C4-2B (cell line): ENCODE measurements at regions not wholly inside any gene's neighbourhood (a gene's known extent, or its start where the extent isn't known, plus 50 kb on each side); places are given as distances from the start of the nearest gene placed in this dataset.

Source experiments
- H3K27ac ChIP-seq: fragments of 450-650 bp; 2 replicates; pipeline ENCODE4 v1.5.1; 2017
- ZFX ChIP-seq: fragments of 450-650 bp; IDR thresholded peaks from 2 replicates; pipeline ENCODE4 v1.6.1; 2017
- TF ChIP-seq, protein P1 (sequence below): fragments of 450-650 bp; conservative IDR thresholded peaks from 2 replicates; pipeline ENCODE4 v1.5.1; 2017; ENCODE audit warnings: mild to moderate bottlenecking

DNA sequence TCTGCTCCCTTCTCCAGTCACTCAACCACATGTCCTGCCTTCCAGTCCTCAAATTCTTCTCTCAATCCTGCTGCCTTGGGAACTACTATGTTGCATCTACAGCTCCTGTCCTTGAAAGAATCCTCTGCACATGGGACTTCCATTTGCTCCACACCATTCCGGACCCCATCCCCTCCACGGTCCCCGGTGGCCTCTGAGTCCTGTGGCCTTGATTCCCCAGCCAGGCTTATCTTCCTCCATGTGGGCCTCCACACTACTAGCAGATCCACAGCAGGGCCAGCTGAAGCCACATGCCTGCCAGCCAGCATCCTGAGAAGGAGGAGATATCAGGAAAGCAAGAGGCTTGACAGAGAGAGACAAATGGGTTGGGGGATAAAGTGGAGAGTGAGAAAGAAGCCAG lies 1323.8 kb downstream of the UQCRFS1 start:
- TF ChIP-seq ZFX, result no peak
- TF ChIP-seq, protein P1, sequence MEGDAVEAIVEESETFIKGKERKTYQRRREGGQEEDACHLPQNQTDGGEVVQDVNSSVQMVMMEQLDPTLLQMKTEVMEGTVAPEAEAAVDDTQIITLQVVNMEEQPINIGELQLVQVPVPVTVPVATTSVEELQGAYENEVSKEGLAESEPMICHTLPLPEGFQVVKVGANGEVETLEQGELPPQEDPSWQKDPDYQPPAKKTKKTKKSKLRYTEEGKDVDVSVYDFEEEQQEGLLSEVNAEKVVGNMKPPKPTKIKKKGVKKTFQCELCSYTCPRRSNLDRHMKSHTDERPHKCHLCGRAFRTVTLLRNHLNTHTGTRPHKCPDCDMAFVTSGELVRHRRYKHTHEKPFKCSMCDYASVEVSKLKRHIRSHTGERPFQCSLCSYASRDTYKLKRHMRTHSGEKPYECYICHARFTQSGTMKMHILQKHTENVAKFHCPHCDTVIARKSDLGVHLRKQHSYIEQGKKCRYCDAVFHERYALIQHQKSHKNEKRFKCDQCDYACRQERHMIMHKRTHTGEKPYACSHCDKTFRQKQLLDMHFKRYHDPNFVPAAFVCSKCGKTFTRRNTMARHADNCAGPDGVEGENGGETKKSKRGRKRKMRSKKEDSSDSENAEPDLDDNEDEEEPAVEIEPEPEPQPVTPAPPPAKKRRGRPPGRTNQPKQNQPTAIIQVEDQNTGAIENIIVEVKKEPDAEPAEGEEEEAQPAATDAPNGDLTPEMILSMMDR, result no peak

DNA sequence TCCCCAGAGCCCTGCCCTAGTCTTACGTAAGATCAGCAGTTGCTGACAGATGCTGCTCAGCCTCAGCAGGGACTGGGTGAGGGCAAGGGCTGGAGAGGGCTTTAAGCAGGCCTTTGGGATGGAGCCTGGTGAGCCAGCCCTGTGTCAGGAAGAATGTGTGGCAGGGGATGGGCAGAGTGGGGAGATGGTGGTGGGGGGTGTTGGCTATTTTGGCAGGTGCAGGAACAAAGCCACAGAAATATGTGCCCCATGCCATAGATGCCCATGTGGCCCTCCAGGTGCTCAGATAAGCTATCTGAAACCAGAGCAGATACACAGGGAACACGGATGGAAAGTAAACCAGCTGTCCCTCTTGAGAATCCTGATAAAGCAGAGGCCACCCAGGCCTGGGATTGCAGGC lies 1325.0 kb downstream of the UQCRFS1 start:
- H3K27ac ChIP-seq, result no peak overlapping the region
- TF ChIP-seq, protein P1, result no peak
- no peak for TF ChIP-seq ZFX

More for the DNA sequence above, 1323.8 kb downstream of the UQCRFS1 start:
- no peak overlapping the region for H3K27ac ChIP-seq

GRCh38 chr19:27885359-27885758 lies 1327.6 kb downstream of the UQCRFS1 start:
- TF ChIP-seq, protein P1, result no peak
- TF ChIP-seq ZFX, result no peak
- no peak overlapping the region for H3K27ac ChIP-seq

GRCh38 chr19:27884376-27884775 lies 1328.6 kb downstream of the UQCRFS1 start:
- no peak for TF ChIP-seq ZFX
- TF ChIP-seq, protein P1, result no peak
- H3K27ac ChIP-seq, result no peak overlapping the region

DNA sequence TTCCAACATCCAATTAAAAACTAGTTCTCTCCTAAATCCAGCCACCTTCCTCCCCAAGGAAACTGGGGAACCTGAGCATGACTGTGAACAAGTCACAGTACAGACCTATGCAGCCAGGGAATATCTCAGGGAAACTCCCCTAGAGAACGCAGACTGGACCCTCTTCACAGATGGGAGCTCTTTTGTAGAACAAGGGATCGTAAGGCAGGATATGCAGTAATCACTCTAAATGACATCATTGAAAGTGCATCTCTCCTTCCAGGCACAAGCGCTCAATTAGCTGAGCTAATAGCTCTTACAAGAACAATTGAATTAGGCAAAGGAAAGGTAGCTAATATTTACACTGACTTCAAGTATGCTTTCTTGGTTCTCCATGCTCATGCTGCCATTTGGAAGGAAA lies 1331.7 kb downstream of the UQCRFS1 start:
- no peak overlapping the region for H3K27ac ChIP-seq
- TF ChIP-seq, protein P1, result no peak
- no peak for TF ChIP-seq ZFX

- no peak overlapping the region for H3K27ac ChIP-seq
- no peak for TF ChIP-seq ZFX
- TF ChIP-seq, protein P1, result no peak
These were observed 1335.9 kb downstream of the UQCRFS1 start for GRCh38 chr19:27876976-27877512.

- H3K27ac ChIP-seq, result no peak overlapping the region
These were observed 1336.5 kb downstream of the UQCRFS1 start for GRCh38 chr19:27876489-27876888.

More at GRCh38 chr19:27876489-27876888, 1336.5 kb downstream of the UQCRFS1 start:
- TF ChIP-seq, protein P1, result no peak
- no peak for TF ChIP-seq ZFX
